HCEC 1CT (cell line): ENCODE measurements at regions not wholly inside any gene's neighbourhood (a gene's known extent, or its start where the extent isn't known, plus 50 kb on each side); places are given as distances from the start of the nearest gene placed in this dataset.
"Not testable (repeated sequence)": the region's sequence is repeated elsewhere in the genome, so short reads cannot be mapped to it uniquely, and the experiment has no call there.

ENCODE experiments used
- DNase-seq: peaks from one replicate; pipeline ENCODE4 v3.0.0-alpha.2; 2017

DNA sequence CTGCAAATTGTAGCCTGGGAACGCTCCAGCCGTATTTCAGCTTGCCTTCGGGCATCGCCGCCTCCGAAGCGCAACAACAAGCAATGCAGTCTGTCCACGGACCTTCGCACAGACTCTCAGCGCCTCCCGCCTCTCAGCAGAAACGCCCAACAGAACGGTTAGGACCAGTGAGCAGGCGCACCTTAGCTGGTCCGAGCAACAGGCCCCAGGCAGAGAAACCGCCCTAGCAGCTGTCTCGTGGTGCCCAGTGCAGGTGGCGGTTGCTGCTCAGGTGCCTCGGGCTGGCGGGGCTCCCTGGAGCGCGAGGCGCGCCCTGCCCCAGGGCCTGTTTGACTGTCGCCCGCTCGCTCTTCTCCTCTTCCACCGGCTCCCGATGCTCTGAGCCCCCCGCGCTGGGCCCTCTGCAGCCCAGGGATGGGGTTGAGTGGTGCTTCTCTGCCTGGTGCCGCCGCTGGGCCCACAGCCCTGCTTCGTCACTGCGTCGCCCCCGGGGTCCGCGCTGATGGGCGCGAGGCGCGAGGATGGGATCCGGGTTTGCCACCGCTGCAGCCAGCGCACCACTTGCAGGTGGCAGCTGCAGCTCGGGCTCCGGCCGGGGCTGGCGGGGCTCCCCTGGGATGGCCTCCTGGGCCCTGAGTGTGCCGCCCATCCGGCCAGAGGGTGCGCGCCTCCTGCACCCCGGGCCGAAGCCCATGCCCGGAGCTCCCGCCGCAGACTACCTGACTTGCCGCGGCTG lies 268.4 kb upstream of the FRG2C start:
- DNase-seq: no peak

- DNase-seq: no peak
These were observed 267.8 kb upstream of the FRG2C start for GRCh38 chr3:75396316-75396802.

DNA sequence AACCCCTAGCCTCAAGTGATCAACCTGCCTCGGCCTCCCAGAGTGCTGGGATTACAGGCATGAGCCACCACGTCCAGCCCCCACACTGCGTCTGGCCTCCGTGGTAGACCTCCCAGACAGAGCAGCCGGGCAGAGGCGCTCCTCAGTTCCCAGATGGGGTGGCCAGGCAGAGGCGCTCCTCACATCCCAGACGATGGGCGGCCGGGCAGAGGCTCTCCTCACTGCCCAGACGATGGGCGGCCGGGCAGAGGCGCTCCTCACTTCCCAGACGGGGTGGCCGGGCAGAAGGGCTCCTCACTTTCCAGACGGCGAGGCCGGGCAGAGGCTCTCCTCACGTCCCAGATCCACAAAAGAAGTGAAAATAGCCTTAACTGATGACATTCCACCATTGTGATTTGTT lies 266.6 kb upstream of the FRG2C start:
- not testable (repeated sequence) for DNase-seq

DNA sequence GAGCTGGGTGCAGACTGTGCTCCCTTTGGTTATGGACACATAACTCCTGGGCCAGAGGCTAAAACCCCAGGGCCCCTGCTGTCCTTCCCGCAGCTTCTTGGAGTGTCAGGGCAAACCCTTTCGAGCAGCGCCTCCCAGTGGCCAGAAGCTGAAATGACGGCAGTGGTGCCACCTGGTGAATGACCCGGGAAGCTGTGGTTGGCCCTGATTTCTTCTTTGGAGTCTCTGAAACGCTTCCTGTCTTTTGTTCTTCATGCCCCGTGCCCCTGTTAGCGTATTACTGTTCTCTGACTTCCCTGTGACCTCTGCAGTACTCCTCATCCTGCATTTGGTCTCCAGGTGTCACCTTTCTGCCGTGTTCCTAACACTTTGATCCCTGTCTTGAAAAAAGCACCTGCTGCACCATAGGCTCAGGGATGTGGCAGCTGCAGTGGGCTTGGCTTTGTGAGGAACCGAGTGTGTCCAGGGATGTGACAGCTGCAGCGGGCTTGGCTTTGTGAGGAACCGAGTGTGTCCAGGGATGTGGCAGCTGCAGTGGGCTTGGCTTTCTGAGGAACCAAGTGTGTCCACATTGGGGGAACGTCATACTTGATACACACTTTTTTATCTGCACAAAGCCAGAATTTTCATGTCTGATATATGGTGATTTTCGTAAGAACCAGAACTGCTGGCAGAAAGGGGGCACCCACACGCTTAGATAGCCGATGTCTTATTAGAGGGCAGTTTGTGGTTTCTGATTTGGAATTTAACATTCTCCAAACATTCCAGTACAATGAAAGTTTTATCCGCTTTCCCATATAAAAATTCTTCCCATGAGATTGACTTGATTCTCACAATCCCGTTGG lies 241.8 kb upstream of the FRG2C start:
- peak; percentile 0 for DNase-seq

GRCh38 chr3:75425379-75425778 lies 238.7 kb upstream of the FRG2C start:
- not testable (repeated sequence) for DNase-seq

DNA sequence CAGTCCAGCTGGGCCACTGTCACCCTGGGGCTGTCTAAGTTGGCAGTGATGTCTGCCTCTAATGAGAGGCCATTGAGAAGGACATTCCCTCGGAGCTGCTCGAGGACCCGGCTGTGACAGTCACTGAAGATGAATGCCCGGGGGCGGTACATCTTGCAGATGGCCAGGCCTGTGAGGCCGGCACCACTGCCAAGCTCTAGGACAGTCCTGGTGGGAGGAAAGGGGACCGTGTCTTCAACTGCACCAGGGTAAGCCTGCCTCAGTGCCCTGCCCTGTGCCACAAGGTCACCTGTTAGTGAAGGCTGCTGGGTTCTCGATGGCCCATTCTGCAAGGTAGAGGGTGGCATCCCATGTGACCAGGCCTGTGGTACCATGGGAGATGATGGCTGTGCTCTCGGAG lies 236.6 kb upstream of the FRG2C start:
- DNase-seq: not testable (repeated sequence)

GRCh38 chr3:75427906-75428305 lies 236.2 kb upstream of the FRG2C start:
- not testable (repeated sequence) for DNase-seq

GRCh38 chr3:75429561-75430220 lies 234.4 kb upstream of the FRG2C start:
- DNase-seq: peak; percentile 71

- not testable (repeated sequence) for DNase-seq
These were observed 233.7 kb upstream of the FRG2C start for GRCh38 chr3:75430406-75430805.

- not testable (repeated sequence) for DNase-seq
These were observed 233.0 kb upstream of the FRG2C start for GRCh38 chr3:75431120-75431519.

- not testable (repeated sequence) for DNase-seq
These were observed 231.7 kb upstream of the FRG2C start for GRCh38 chr3:75432466-75432865.

- DNase-seq: peak; percentile 98
These were observed 231.2 kb upstream of the FRG2C start for GRCh38 chr3:75432885-75433284.

- DNase-seq: peak; percentile 45
These were observed 230.8 kb upstream of the FRG2C start for GRCh38 chr3:75433295-75433694.

DNA sequence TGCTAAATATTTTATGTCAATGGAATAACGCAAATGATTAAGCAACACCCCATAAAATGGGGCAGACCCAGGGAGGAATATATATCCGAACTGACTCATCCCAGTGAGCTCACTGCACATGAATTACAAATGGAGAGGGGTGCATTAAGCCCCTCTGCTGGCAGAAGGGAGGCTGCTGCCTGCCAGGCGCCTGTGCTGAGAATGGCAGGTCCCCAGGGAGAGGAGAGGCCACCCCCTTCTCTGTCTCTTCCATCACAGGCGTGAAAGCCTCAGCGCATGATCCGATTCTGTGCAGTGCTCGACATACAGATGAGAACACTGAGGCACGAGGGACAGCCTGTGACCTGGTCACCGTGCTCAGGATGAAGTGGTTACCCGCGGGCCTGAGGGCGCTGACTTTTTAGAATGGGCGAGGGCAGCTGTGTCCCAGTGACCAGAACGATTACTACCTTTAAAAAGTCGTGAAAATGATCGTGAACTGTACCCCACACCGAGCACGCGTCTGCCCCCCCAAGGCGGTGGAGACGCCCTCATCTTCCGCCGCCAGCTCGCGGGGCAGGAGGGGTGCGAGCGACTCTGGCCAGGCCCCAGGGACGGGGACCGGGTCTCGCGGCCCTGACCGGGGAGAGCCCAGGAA lies 229.7 kb upstream of the FRG2C start:
- peak; percentile 73 for DNase-seq

- peak; percentile 98 for DNase-seq
These were observed 229.0 kb upstream of the FRG2C start for GRCh38 chr3:75434913-75435793.

GRCh38 chr3:75435794-75436400 lies 228.2 kb upstream of the FRG2C start:
- peak; percentile 15 for DNase-seq

- not testable (repeated sequence) for DNase-seq
These were observed 223.1 kb upstream of the FRG2C start for GRCh38 chr3:75440986-75441385.

GRCh38 chr3:75444634-75445033 lies 219.5 kb upstream of the FRG2C start:
- DNase-seq: not testable (repeated sequence)

DNA sequence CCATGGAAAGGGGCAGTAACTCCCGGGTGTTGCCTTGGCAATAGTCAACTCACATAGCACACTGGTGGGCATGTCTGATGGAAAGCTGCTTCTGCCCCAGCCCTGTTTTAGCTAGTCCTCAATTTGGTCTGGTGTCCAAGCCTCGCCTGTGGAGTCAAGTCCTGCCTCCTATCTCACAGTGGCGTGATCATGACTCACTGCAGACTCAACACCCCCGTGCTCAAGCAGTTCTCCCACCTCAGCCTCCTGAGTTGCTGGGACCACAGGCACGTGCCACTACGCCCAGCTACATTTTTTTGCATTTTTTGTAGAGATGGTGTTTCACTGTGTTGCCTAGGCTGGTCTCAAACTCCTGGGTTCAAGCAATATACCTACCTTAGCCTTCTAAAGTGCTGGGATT lies 218.9 kb upstream of the FRG2C start:
- peak; percentile 42 for DNase-seq

DNA sequence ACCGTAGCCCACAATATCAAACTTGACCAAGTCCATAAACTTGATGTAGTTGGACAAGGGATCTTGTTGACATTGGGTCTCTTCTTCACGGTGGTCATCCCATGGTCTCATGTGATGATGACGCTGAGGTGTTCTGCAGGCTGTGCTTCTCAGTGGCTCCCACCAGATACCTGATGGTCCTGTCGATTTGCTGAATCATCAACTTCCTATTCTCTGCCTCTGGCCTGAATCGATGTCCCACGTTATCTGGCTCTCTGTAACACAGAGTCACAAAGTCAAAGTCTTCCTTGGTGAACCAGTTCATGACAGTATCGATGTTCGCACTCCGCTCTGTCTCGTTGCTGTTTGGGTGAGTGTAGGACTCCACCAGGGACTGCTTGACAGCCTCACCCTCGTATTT lies 217.2 kb upstream of the FRG2C start:
- DNase-seq: not testable (repeated sequence)

DNA sequence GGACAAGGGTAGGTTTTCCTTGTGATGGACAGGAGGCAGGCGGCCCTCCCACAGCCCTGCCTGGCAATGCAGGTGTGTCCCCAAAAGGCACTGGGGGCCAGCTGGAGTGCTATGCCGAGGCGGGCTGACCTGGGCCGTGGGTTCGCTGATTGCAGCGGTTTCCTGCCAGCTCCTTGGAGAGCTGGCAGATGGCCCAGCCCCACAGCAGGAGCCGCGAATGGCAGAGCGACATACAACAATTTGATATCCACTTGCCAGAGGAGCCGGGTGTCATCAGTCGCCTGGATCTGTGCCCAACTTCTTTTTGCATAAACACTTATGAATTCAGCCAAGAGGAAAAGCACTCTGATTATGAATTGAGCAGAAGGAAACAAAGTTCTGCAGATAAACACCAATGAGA lies 210.8 kb upstream of the FRG2C start:
- DNase-seq: not testable (repeated sequence)
